SK-N-SH treated with all-trans-retinoic acid at 6 μM for 48 hours (cell line): ENCODE measurements at regions not wholly inside any gene's neighbourhood (a gene's known extent, or its start where the extent isn't known, plus 50 kb on each side); places are given as distances from the start of the nearest gene placed in this dataset.

ENCODE experiments used
- ATAC-seq: fragments of 200-7000 bp; cut with Tn5 transposase; 3 replicates; pipeline ENCODE4 v1.9.1; 2020; ENCODE audit warnings: mild to moderate bottlenecking, moderate library complexity
- BACH2 ChIP-seq: fragments of 250-450 bp; sonication (Bioruptor Pico); IDR thresholded peaks from 2 replicates; pipeline ENCODE4 v1.9.0; 2021; ENCODE audit warnings: mild to moderate bottlenecking, borderline replicate concordance
- CSDC2 ChIP-seq: fragments of 250-450 bp; sonication (Bioruptor Pico); IDR thresholded peaks from 2 replicates; pipeline ENCODE4 v1.5.0; 2020; ENCODE audit warnings: mild to moderate bottlenecking, moderate library complexity
- CSRNP3 ChIP-seq: fragments of 250-450 bp; sonication (Bioruptor Pico); IDR thresholded peaks from 2 replicates; pipeline ENCODE4 v1.5.1; 2021; ENCODE audit warnings: mild to moderate bottlenecking, moderate library complexity
- ESRRG ChIP-seq: fragments of 250-450 bp; sonication (Bioruptor Pico); IDR thresholded peaks from 2 replicates; pipeline ENCODE4 v1.6.1; 2021; ENCODE audit warnings: mild to moderate bottlenecking
- ISL1 ChIP-seq: fragments of 250-450 bp; sonication (Bioruptor Pico); IDR thresholded peaks from 2 replicates; pipeline ENCODE4 v2.1.2; 2022; ENCODE audit warnings: mild to moderate bottlenecking, moderate library complexity
- OSR1 ChIP-seq: fragments of 250-450 bp; sonication (Bioruptor Pico); IDR thresholded peaks from 2 replicates; pipeline ENCODE4 v1.8.0; 2022; ENCODE audit warnings: moderate library complexity, mild to moderate bottlenecking, inconsistent platforms
- PPARA ChIP-seq: fragments of 250-450 bp; sonication (Bioruptor Pico); IDR thresholded peaks from 2 replicates; pipeline ENCODE4 v1.5.0; 2020; ENCODE audit warnings: mild to moderate bottlenecking, borderline replicate concordance
- RARB ChIP-seq: fragments of 250-450 bp; sonication (Bioruptor Pico); IDR thresholded peaks from 2 replicates; pipeline ENCODE4 v1.8.0; 2021; ENCODE audit warnings: mild to moderate bottlenecking, moderate library complexity
- SNAI2 ChIP-seq: fragments of 250-450 bp; sonication (Bioruptor Pico); IDR thresholded peaks from 2 replicates; pipeline ENCODE4 v1.5.0; 2020; ENCODE audit warnings: mild to moderate bottlenecking, moderate library complexity
- TCF4 ChIP-seq: fragments of 250-450 bp; sonication (Bioruptor Pico); IDR thresholded peaks from 2 replicates; pipeline ENCODE4 v1.8.0; 2021; ENCODE audit warnings: mild to moderate bottlenecking, moderate library complexity, borderline replicate concordance
- TOX ChIP-seq: fragments of 250-450 bp; sonication (Bioruptor Pico); IDR thresholded peaks from 2 replicates; pipeline ENCODE4 v1.8.0; 2021; ENCODE audit warnings: mild to moderate bottlenecking, moderate library complexity, borderline replicate concordance
- TSHZ2 ChIP-seq: fragments of 250-450 bp; sonication (Bioruptor Pico); IDR thresholded peaks from 2 replicates; pipeline ENCODE4 v1.5.0; 2020; ENCODE audit warnings: mild to moderate bottlenecking, moderate library complexity
- ZC3H10 ChIP-seq: fragments of 250-450 bp; sonication (Bioruptor Pico); IDR thresholded peaks from 2 replicates; pipeline ENCODE4 v1.5.1; 2021; ENCODE audit warnings: mild to moderate bottlenecking, moderate library complexity
- ZFP3 ChIP-seq: fragments of 250-450 bp; sonication (Bioruptor Pico); IDR thresholded peaks from 2 replicates; pipeline ENCODE4 v1.5.0; 2020; ENCODE audit warnings: mild to moderate bottlenecking, moderate library complexity
- ZFP30 ChIP-seq: fragments of 450-650 bp; formaldehyde crosslinking; IDR thresholded peaks from 2 replicates; pipeline ENCODE4 v1.5.0; 2022; ENCODE audit warnings: mild to moderate bottlenecking, moderate library complexity
- ZNF565 ChIP-seq: fragments of 450-650 bp; formaldehyde crosslinking; conservative IDR thresholded peaks from 2 replicates; pipeline ENCODE4 v1.5.0; 2020; ENCODE audit warnings: low read depth, mild to moderate bottlenecking, moderate library complexity
- ZNF70 ChIP-seq: fragments of 450-650 bp; formaldehyde crosslinking; IDR thresholded peaks from 2 replicates; pipeline ENCODE4 v1.5.0; 2020; ENCODE audit warnings: mild to moderate bottlenecking, moderate library complexity
- ZNF8 ChIP-seq: fragments of 450-650 bp; formaldehyde crosslinking; IDR thresholded peaks from 2 replicates; pipeline ENCODE4 v1.5.0; 2020; ENCODE audit warnings: mild to moderate bottlenecking, moderate library complexity
- TF ChIP-seq, protein P1 (sequence below): fragments of 250-450 bp; sonication (Bioruptor Pico); IDR thresholded peaks from 2 replicates; pipeline ENCODE4 v1.8.0; 2021; ENCODE audit warnings: low read depth, mild to moderate bottlenecking, moderate library complexity, borderline replicate concordance
- TF ChIP-seq, protein P2 (sequence below): fragments of 250-450 bp; sonication (Bioruptor Pico); IDR thresholded peaks from 2 replicates; pipeline ENCODE4 v1.5.1; 2020; ENCODE audit warnings: low read depth, mild to moderate bottlenecking, moderate library complexity

DNA sequence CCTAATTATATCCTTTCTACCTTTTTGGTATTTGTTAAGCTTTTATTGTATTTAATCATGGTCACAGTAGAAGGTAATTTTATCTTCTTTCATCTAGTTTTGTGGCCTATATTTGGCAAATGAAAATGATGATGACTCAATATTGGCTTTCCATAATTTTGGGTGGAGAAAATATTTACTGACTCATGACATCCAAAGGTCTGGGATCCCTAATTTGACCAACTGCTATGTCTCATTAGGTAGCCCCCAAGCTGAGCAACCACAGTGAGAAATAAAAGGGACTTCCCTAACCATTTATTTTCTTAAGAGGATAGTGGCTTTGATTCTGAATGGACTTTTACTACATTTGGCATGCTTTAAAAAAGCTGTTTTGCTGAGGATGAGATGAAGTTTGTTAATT is 289.5 kb downstream of the RMST start (continued):
- TF ChIP-seq TSHZ2 (CRISPR knock-in tag), result no peak
- TF ChIP-seq ZNF565 (CRISPR knock-in tag), result no peak
- TF ChIP-seq ESRRG (CRISPR knock-in tag), result no peak
- no peak for TF ChIP-seq BACH2 (CRISPR knock-in tag)
- TF ChIP-seq ZNF8 (CRISPR knock-in tag), result no peak
- TF ChIP-seq TCF4 (CRISPR knock-in tag), result no peak
- TF ChIP-seq ISL1, result no peak
- no peak for TF ChIP-seq RARB (CRISPR knock-in tag)
- no peak for TF ChIP-seq ZFP30 (CRISPR knock-in tag)
- no peak for TF ChIP-seq ZFP3 (CRISPR knock-in tag)
- TF ChIP-seq, all 23 proteins: peak for 0

DNA sequence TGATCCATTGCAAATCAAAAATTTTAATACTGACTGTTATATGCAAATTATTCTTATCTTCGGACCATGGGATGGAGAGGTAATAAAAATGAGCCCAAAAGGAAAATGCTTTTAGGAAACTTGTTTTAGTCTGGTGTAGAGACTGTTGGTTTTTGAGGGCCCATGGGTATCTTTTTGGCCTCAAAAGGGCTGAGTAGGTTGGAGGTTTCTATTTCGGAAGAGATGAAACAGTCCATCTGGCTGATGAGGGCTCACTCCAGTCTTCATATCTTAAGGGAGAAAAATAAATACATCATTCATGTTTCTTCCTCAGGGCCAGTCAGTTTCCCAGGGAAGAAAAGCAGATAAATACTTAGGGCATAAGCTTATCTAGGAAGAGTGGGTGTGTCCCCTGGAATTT is 290.7 kb downstream of the RMST start:
- no peak for TF ChIP-seq ZC3H10 (CRISPR knock-in tag)
- TF ChIP-seq TCF4 (CRISPR knock-in tag), result no peak
- ATAC-seq, result no peak

- no peak for TF ChIP-seq ZNF565 (CRISPR knock-in tag)
- no peak for TF ChIP-seq ZFP30 (CRISPR knock-in tag)
- no peak for TF ChIP-seq ZNF8 (CRISPR knock-in tag)
- TF ChIP-seq ZC3H10 (CRISPR knock-in tag), result no peak
- no peak for TF ChIP-seq TOX (CRISPR knock-in tag)
- TF ChIP-seq, protein P1, sequence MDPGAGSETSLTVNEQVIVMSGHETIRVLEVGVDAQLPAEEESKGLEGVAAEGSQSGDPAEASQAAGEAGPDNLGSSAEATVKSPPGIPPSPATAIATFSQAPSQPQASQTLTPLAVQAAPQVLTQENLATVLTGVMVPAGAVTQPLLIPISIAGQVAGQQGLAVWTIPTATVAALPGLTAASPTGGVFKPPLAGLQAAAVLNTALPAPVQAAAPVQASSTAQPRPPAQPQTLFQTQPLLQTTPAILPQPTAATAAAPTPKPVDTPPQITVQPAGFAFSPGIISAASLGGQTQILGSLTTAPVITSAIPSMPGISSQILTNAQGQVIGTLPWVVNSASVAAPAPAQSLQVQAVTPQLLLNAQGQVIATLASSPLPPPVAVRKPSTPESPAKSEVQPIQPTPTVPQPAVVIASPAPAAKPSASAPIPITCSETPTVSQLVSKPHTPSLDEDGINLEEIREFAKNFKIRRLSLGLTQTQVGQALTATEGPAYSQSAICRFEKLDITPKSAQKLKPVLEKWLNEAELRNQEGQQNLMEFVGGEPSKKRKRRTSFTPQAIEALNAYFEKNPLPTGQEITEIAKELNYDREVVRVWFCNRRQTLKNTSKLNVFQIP (CRISPR knock-in tag), result no peak
- no peak for TF ChIP-seq BACH2 (CRISPR knock-in tag)
- no peak for TF ChIP-seq CSRNP3
- no peak for TF ChIP-seq ZFP3 (CRISPR knock-in tag)
- no peak for TF ChIP-seq SNAI2 (CRISPR knock-in tag)
- no peak for TF ChIP-seq RARB (CRISPR knock-in tag)
- TF ChIP-seq, all 23 proteins: peak for 0
- no peak for ATAC-seq
Observed at GRCh38 chr12:97754306-97754705, 291.7 kb downstream of the RMST start.

- no peak for ATAC-seq
- TF ChIP-seq TSHZ2 (CRISPR knock-in tag), result no peak
- TF ChIP-seq PPARA (CRISPR knock-in tag), result no peak
- TF ChIP-seq OSR1, result no peak
- TF ChIP-seq RARB (CRISPR knock-in tag), result no peak
- no peak for TF ChIP-seq CSDC2 (CRISPR knock-in tag)
- no peak for TF ChIP-seq SNAI2 (CRISPR knock-in tag)
- no peak for TF ChIP-seq CSRNP3
- TF ChIP-seq ZNF565 (CRISPR knock-in tag), result no peak
- TF ChIP-seq TOX (CRISPR knock-in tag), result no peak
- TF ChIP-seq ZC3H10 (CRISPR knock-in tag), result no peak
- no peak for TF ChIP-seq BACH2 (CRISPR knock-in tag)
- no peak for TF ChIP-seq TCF4 (CRISPR knock-in tag)
- TF ChIP-seq ZNF70 (CRISPR knock-in tag), result no peak
- no peak for TF ChIP-seq ZNF8 (CRISPR knock-in tag)
- no peak for TF ChIP-seq ZFP30 (CRISPR knock-in tag)
- TF ChIP-seq, protein P1 (CRISPR knock-in tag), result no peak
- TF ChIP-seq ESRRG (CRISPR knock-in tag), result no peak
- TF ChIP-seq, protein P2, sequence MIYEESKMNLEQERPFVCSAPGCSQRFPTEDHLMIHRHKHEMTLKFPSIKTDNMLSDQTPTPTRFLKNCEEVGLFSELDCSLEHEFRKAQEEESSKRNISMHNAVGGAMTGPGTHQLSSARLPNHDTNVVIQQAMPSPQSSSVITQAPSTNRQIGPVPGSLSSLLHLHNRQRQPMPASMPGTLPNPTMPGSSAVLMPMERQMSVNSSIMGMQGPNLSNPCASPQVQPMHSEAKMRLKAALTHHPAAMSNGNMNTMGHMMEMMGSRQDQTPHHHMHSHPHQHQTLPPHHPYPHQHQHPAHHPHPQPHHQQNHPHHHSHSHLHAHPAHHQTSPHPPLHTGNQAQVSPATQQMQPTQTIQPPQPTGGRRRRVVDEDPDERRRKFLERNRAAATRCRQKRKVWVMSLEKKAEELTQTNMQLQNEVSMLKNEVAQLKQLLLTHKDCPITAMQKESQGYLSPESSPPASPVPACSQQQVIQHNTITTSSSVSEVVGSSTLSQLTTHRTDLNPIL, result no peak
Observed at GRCh38 chr12:97756066-97756666, 293.6 kb downstream of the RMST start.
